NCI-H524 treated with DMSO at 0.1 percent for 48 hours (cell line): ENCODE measurements at regions not wholly inside any gene's neighbourhood (a gene's known extent, or its start where the extent isn't known, plus 50 kb on each side); places are given as distances from the start of the nearest gene placed in this dataset.

Source experiments
- DNase-seq: peaks from one replicate; lab custom pipeline; 2025; lab: John Stamatoyannopoulos, UW

- DNase-seq = no peak
These were observed 213.9 kb upstream of the CNR1 start for GRCh38 chr6:88380083-88380482.

GRCh38 chr6:88378639-88379038 lies 212.5 kb upstream of the CNR1 start:
- no peak for DNase-seq

GRCh38 chr6:88377976-88378568 lies 211.9 kb upstream of the CNR1 start:
- DNase-seq = no peak

GRCh38 chr6:88376768-88377387 lies 210.7 kb upstream of the CNR1 start:
- DNase-seq = no peak

- no peak for DNase-seq
These were observed 210.1 kb upstream of the CNR1 start for GRCh38 chr6:88376197-88376596.

- no peak for DNase-seq
These were observed 208.4 kb upstream of the CNR1 start for GRCh38 chr6:88374553-88374952.

GRCh38 chr6:88371480-88371879 lies 205.3 kb upstream of the CNR1 start:
- no peak for DNase-seq

GRCh38 chr6:88370127-88370710 lies 204.1 kb upstream of the CNR1 start:
- no peak for DNase-seq

- no peak for DNase-seq
These were observed 203.1 kb upstream of the CNR1 start for GRCh38 chr6:88369262-88369661.

- no peak for DNase-seq
These were observed 202.1 kb upstream of the CNR1 start for GRCh38 chr6:88368071-88368787.

GRCh38 chr6:88367248-88367647 lies 201.1 kb upstream of the CNR1 start:
- DNase-seq = no peak

GRCh38 chr6:88366672-88367071 lies 200.5 kb upstream of the CNR1 start:
- DNase-seq = no peak

- DNase-seq = no peak
These were observed 199.5 kb upstream of the CNR1 start for GRCh38 chr6:88365656-88366055.

GRCh38 chr6:88365230-88365629 lies 199.1 kb upstream of the CNR1 start:
- DNase-seq = no peak

- no peak for DNase-seq
These were observed 195.6 kb upstream of the CNR1 start for GRCh38 chr6:88361754-88362153.

- DNase-seq = no peak
These were observed 195.2 kb upstream of the CNR1 start for GRCh38 chr6:88361298-88361697.

- DNase-seq = no peak
These were observed 194.2 kb upstream of the CNR1 start for GRCh38 chr6:88360203-88360797.

GRCh38 chr6:88359530-88360202 lies 193.5 kb upstream of the CNR1 start:
- DNase-seq = no peak

- no peak for DNase-seq
These were observed 192.7 kb upstream of the CNR1 start for GRCh38 chr6:88358846-88359245.

GRCh38 chr6:88349511-88349910 lies 183.4 kb upstream of the CNR1 start:
- no peak for DNase-seq

GRCh38 chr6:88342336-88342735 lies 176.2 kb upstream of the CNR1 start:
- no peak for DNase-seq

GRCh38 chr6:88339761-88340160 lies 173.6 kb upstream of the CNR1 start:
- no peak for DNase-seq
